ENCODE measurements at regions not wholly inside any gene's neighbourhood (a gene's known extent, or its start where the extent isn't known, plus 50 kb on each side); places are given as distances from the start of the nearest gene placed in this dataset.

DNA sequence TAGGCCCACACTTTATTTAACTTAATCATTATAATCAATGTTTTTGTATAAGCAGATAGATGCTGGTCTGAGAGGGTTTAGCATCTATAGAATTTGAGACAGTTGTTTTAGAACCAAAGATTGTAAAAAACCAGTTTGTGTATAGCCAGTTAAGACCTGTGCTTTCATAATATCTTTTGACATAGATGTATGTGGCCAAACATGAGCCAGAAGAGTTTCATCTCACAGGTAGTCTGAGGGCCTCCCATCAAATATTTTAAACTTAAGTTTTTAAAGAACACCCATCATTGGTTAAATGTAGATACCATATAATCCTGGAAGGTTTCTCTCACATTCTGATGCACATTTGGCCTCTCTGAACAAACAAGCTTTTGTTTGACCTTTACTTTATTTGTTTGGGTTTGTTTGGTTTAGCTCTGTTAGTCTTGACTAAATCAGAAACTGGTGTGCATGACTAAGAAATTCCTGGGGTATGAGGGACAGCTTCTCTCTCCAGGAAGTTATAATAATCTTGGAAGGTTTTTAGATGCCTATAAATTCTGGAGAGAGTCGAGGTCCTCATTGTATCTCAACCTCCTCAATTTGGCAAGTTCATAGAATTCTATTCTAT is 58.0 kb upstream of the TMEM200A start (continued):
- TF ChIP-seq MTA3 (CRISPR knock-in tag; IDR thresholded peaks at IDR 0.05) (no peak), XBP1 (CRISPR knock-in tag; IDR thresholded peaks at IDR 0.05) (no peak), SRSF9 (IDR thresholded peaks at IDR 0.05; ENCODE audit: borderline replicate concordance, insufficient read depth, low read depth, low read length, poor library complexity, severe bottlenecking) (no peak), CREB1 (IDR thresholded peaks at IDR 0.05) (no peak), CREB1 (CRISPR knock-in tag; IDR thresholded peaks at IDR 0.05) (no peak), ZNF230 (CRISPR knock-in tag; IDR thresholded peaks at IDR 0.05) (no peak), FOXA1 (IDR thresholded peaks at IDR 0.05) (no peak), FOXA1 (CRISPR knock-in tag; IDR thresholded peaks at IDR 0.05) (peak; percentile 39; the same call in 1 of the 2 replicates)

DNA sequence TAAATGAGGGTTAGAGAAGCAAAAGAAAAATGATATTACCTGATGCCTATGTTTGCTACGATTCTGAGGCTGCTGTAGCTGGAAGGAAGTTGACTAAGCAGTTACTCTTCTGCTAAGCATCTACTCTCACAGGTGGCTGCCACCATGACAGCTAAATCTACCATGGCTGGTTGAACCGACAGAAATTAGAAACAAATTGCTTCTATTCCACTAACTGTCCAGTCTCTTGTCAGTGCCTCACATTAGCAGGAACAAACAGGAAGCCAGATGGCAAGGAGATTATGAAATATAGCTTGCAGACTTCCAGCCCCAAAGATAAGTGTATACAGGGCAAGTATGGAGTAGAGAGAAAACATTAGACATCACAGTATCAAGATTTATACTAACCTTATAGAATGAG is 59.4 kb upstream of the TMEM200A start:
- WGBS (ENCODE audit: low lambda C conversion rate), result 5% methylated on average over 2 of the region's 2 CpGs
- H3K4me3 ChIP-seq (replicated peaks in 1 of 3; ENCODE audit: insufficient read depth in 1 of 3, low read depth in 2 of 3, low read length in 3 of 3), result no peak overlapping the region
- BruUV-seq (replicated peaks), result no TSS peak
- FAIRE-seq (no peak), ATAC-seq (no peak), DNase-seq (ENCODE audit: low spot score) (no peak)
- no peaks in the 10 kb centered on the region for H3K79me2 ChIP-seq (ENCODE audit: insufficient read depth, low read length)
- ChIA-PET CTCF (ENCODE audit: low intra/inter-chr PET ratio, low total read pairs) (no interaction called here), POLR2A (no interaction called here)
- intact Hi-C loops (cut with micrococcal nuclease; ENCODE audit: unreplicated experiment), result no loop called here
- H3K4me1 ChIP-seq (ENCODE audit: insufficient read depth, low read length), result peaks cover 7% of the 10 kb centered on the region
- H4K20me1 ChIP-seq (ENCODE audit: insufficient read depth, low read length), result no peaks in the 10 kb centered on the region
- no peaks in the 10 kb centered on the region for H3K9me3 ChIP-seq (ENCODE audit: low read length)
- H3K4me2 ChIP-seq (ENCODE audit: low read depth, low read length), result no peak overlapping the region
- TF ChIP-seq, protein P1, sequence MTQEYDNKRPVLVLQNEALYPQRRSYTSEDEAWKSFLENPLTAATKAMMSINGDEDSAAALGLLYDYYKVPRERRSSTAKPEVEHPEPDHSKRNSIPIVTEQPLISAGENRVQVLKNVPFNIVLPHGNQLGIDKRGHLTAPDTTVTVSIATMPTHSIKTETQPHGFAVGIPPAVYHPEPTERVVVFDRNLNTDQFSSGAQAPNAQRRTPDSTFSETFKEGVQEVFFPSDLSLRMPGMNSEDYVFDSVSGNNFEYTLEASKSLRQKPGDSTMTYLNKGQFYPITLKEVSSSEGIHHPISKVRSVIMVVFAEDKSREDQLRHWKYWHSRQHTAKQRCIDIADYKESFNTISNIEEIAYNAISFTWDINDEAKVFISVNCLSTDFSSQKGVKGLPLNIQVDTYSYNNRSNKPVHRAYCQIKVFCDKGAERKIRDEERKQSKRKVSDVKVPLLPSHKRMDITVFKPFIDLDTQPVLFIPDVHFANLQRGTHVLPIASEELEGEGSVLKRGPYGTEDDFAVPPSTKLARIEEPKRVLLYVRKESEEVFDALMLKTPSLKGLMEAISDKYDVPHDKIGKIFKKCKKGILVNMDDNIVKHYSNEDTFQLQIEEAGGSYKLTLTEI (CRISPR knock-in tag; conservative IDR thresholded peaks at IDR 0.05), result no peak
- TF ChIP-seq KLF6 (CRISPR knock-in tag; IDR thresholded peaks at IDR 0.05) (no peak), ZNF263 (CRISPR knock-in tag; IDR thresholded peaks at IDR 0.05) (no peak), PHF21A (CRISPR knock-in tag; IDR thresholded peaks at IDR 0.05) (no peak), MBD4 (IDR thresholded peaks at IDR 0.05; ENCODE audit: borderline replicate concordance, low read length) (no peak)
- TF ChIP-seq, protein P2, sequence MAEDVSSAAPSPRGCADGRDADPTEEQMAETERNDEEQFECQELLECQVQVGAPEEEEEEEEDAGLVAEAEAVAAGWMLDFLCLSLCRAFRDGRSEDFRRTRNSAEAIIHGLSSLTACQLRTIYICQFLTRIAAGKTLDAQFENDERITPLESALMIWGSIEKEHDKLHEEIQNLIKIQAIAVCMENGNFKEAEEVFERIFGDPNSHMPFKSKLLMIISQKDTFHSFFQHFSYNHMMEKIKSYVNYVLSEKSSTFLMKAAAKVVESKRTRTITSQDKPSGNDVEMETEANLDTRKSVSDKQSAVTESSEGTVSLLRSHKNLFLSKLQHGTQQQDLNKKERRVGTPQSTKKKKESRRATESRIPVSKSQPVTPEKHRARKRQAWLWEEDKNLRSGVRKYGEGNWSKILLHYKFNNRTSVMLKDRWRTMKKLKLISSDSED (CRISPR knock-in tag; IDR thresholded peaks at IDR 0.05), result no peak
- in situ Hi-C loops (cut with HindIII; ENCODE audit: extremely low pct_ligation_motif_present, low pct_unique_long_range_greater_than_20kb), result no loop called here
- H3K27ac ChIP-seq (ENCODE audit: extremely low read length, insufficient read depth, low read length), result no peak overlapping the region
- H3K9ac ChIP-seq (ENCODE audit: insufficient read depth, low read depth, low read length), result no peak overlapping the region
- no peak overlapping the region for H2AFZ ChIP-seq (ENCODE audit: low read length)
- H3K36me3 ChIP-seq (replicated peaks in 1 of 2; ENCODE audit: control insufficient read depth in 1 of 2, insufficient read depth in 2 of 2, low read length in 2 of 2), result no peaks in the 10 kb centered on the region
- H3K27me3 ChIP-seq (ENCODE audit: control insufficient read depth in 1 of 2, insufficient read depth in 2 of 2, low read length in 2 of 2), result no peaks in the 10 kb centered on the region

Data from HepG2 (cell line).